ENCODE measurements at regions not wholly inside any gene's neighbourhood (a gene's known extent, or its start where the extent isn't known, plus 50 kb on each side); places are given as distances from the start of the nearest gene placed in this dataset.

DNA sequence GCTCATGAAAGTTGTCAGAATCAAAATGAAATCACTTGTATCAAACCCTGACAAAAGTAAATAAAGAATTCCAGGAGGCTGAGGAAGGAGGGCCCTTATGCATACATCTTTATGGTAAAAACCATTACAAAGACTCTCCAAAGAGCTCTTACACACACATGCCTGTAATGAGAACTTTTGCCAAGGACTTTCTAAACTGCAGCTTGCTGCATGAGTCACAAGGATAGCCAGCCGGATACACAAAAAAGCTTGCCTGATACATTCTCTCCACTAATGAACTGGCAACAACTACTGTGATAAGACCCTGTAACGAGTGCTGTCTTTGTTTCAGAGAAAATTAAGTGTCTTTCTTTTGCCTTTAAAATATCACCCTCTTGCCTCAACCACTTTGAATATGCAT, 618.1 kb downstream of the PPP4R3C start:
- no peak for DNase-seq (ENCODE audit: low read depth in 1 of 2, low spot score in 1 of 2)

DNA sequence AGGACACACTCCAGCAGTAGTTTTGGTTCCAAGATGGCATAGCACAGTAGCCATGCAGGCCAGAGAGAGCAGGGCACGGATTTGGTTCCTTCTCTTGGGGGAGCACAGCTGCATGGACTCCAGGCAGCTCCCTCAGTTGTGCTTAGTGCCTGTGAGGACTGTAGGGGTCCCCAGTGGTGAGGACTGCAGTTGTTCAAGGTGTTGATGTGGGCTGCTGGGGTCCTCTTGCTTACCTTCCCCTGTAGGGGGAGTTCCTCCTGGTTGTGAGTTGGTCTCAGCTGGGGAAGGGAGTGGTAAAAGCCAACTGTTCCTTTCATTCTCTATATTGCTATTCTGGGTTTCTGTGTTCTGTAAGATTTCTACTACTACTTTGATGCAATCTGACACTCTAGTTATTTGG, 606.5 kb downstream of the MAGEB5 start:
- H3K4me2 ChIP-seq, result no peak overlapping the region
- TF ChIP-seq RNF2 (IDR thresholded peaks at IDR 0.05; ENCODE audit: borderline replicate concordance, low read depth) (no peak), HOXB13 (CRISPR knock-in tag; IDR thresholded peaks at IDR 0.05; ENCODE audit: low read depth) (no peak), MAZ (IDR thresholded peaks at IDR 0.05; ENCODE audit: borderline replicate concordance, low read depth, low read length) (no peak), GATA3 (IDR thresholded peaks at IDR 0.05; ENCODE audit: borderline replicate concordance) (no peak), ZC3H11A (IDR thresholded peaks at IDR 0.05) (no peak), BHLHE40 (IDR thresholded peaks at IDR 0.05; ENCODE audit: low read depth, low read length) (no peak), HOXA7 (CRISPR knock-in tag; IDR thresholded peaks at IDR 0.05) (no peak), FOXS1 (CRISPR knock-in tag; IDR thresholded peaks at IDR 0.05) (no peak), ZFP36 (IDR thresholded peaks at IDR 0.05; ENCODE audit: borderline replicate concordance, partially characterized antibody) (no peak), HEYL (CRISPR knock-in tag; IDR thresholded peaks at IDR 0.05) (no peak), RCOR1 (IDR thresholded peaks at IDR 0.05; ENCODE audit: low read depth, low read length) (no peak), NR3C1 (IDR thresholded peaks at IDR 0.05) (no peak)
- TF ChIP-seq, protein P1, sequence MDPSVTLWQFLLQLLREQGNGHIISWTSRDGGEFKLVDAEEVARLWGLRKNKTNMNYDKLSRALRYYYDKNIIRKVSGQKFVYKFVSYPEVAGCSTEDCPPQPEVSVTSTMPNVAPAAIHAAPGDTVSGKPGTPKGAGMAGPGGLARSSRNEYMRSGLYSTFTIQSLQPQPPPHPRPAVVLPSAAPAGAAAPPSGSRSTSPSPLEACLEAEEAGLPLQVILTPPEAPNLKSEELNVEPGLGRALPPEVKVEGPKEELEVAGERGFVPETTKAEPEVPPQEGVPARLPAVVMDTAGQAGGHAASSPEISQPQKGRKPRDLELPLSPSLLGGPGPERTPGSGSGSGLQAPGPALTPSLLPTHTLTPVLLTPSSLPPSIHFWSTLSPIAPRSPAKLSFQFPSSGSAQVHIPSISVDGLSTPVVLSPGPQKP (IDR thresholded peaks at IDR 0.05; ENCODE audit: low read depth, low read length), result no peak
- TF ChIP-seq, protein P2, sequence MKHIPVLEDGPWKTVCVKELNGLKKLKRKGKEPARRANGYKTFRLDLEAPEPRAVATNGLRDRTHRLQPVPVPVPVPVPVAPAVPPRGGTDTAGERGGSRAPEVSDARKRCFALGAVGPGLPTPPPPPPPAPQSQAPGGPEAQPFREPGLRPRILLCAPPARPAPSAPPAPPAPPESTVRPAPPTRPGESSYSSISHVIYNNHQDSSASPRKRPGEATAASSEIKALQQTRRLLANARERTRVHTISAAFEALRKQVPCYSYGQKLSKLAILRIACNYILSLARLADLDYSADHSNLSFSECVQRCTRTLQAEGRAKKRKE (CRISPR knock-in tag; IDR thresholded peaks at IDR 0.05; ENCODE audit: low read depth), result no peak
- H3K4me3 ChIP-seq, result no peak overlapping the region
- no peaks in the 10 kb centered on the region for H3K9me3 ChIP-seq
- no CpG with 5 or more reads among the region's 1 CpG for WGBS (ENCODE audit: missing lambda C conversion rate)
- H3K27ac ChIP-seq, result no peak overlapping the region
- POLR2A ChIA-PET, result no interaction called here
- CTCF ChIA-PET, result no interaction called here
- FAIRE-seq, result no peak
- no peak for ATAC-seq
- H3K4me1 ChIP-seq, result no peaks in the 10 kb centered on the region
- DNase-seq (ENCODE audit: low read depth in 1 of 2, low spot score in 1 of 2), result no peak

More for the DNA sequence above, 618.1 kb downstream of the PPP4R3C start:
- FAIRE-seq, result no peak
- H3K4me3 ChIP-seq, result no peak overlapping the region
- H3K9me3 ChIP-seq, result no peaks in the 10 kb centered on the region
- no peak for ATAC-seq
- no peak overlapping the region for H3K4me2 ChIP-seq
- WGBS (ENCODE audit: missing lambda C conversion rate), result 19% methylated on average over 2 of the region's 2 CpGs
- no peak overlapping the region for H3K27ac ChIP-seq
- POLR2A ChIA-PET, result no interaction called here
- TF ChIP-seq ZSCAN20 (CRISPR knock-in tag; IDR thresholded peaks at IDR 0.05) (no peak), JUNB (IDR thresholded peaks at IDR 0.05) (no peak), NPAS2 (CRISPR knock-in tag; IDR thresholded peaks at IDR 0.05; ENCODE audit: borderline replicate concordance) (no peak), ZC3H11A (IDR thresholded peaks at IDR 0.05) (no peak), TFCP2L1 (CRISPR knock-in tag; IDR thresholded peaks at IDR 0.05) (no peak), RAD21 (conservative IDR thresholded peaks at IDR 0.05 in 1 of 2, IDR thresholded peaks at IDR 0.05 in 1 of 2) (no peak), EHMT2 (IDR thresholded peaks at IDR 0.05; ENCODE audit: low read depth) (no peak)
- TF ChIP-seq, protein P3, sequence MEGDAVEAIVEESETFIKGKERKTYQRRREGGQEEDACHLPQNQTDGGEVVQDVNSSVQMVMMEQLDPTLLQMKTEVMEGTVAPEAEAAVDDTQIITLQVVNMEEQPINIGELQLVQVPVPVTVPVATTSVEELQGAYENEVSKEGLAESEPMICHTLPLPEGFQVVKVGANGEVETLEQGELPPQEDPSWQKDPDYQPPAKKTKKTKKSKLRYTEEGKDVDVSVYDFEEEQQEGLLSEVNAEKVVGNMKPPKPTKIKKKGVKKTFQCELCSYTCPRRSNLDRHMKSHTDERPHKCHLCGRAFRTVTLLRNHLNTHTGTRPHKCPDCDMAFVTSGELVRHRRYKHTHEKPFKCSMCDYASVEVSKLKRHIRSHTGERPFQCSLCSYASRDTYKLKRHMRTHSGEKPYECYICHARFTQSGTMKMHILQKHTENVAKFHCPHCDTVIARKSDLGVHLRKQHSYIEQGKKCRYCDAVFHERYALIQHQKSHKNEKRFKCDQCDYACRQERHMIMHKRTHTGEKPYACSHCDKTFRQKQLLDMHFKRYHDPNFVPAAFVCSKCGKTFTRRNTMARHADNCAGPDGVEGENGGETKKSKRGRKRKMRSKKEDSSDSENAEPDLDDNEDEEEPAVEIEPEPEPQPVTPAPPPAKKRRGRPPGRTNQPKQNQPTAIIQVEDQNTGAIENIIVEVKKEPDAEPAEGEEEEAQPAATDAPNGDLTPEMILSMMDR (IDR thresholded peaks at IDR 0.05), result no peak
- TF ChIP-seq, protein P2 (CRISPR knock-in tag; IDR thresholded peaks at IDR 0.05; ENCODE audit: low read depth), result no peak
- TF ChIP-seq, protein P4, sequence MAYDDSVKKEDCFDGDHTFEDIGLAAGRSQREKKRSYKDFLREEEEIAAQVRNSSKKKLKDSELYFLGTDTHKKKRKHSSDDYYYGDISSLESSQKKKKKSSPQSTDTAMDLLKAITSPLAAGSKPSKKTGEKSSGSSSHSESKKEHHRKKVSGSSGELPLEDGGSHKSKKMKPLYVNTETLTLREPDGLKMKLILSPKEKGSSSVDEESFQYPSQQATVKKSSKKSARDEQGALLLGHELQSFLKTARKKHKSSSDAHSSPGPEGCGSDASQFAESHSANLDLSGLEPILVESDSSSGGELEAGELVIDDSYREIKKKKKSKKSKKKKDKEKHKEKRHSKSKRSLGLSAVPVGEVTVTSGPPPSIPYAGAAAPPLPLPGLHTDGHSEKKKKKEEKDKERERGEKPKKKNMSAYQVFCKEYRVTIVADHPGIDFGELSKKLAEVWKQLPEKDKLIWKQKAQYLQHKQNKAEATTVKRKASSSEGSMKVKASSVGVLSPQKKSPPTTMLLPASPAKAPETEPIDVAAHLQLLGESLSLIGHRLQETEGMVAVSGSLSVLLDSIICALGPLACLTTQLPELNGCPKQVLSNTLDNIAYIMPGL (CRISPR knock-in tag; IDR thresholded peaks at IDR 0.05; ENCODE audit: borderline replicate concordance), result no peak
- H3K4me1 ChIP-seq, result no peaks in the 10 kb centered on the region
- CTCF ChIA-PET, result no interaction called here

Data from A549 (cell line).